Fibroblast of lung (primary cell): ENCODE measurements at regions not wholly inside any gene's neighbourhood (a gene's known extent, or its start where the extent isn't known, plus 50 kb on each side); places are given as distances from the start of the nearest gene placed in this dataset.

Experiments used
- EZH2 ChIP-seq: IDR thresholded peaks from 2 replicates; pipeline ENCODE4 v1.5.1; 2012; ENCODE audit warnings: low read length, control low read depth, mild to moderate bottlenecking; ENCODE audit errors: missing control alignments
- TF ChIP-seq, protein P1 (sequence below), 2 donors: IDR thresholded peaks in 1 of 2; conservative IDR thresholded peaks in 1 of 2; 1 replicate in 1 of 2; 2 replicates in 1 of 2; pipeline ENCODE4 v1.5.1; 2011 to 2012; ENCODE audit warnings: low read length in 2 of 2, control low read depth in 1 of 2, inconsistent platforms in 1 of 2, low read depth in 1 of 2, mild to moderate bottlenecking in 1 of 2

DNA sequence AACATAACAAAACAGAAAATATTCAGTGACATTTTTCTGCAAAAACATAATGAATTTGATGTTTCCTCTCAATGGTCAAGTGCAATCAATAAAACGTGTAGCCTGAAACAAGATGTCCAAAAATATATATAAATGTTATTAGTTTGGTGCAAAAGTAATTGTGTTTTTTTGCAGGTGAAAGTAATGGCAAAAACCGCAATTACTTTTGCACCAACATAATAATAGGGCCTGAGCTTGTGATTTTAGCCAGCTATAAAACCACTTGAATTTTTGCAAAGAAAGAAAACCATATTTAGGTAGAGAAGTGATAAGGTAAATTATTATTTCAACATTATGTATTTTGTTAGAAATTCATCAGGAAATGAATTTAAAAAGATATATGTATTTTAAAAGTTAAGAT lies 475.3 kb upstream of the AMOT start:
- TF ChIP-seq, protein P1, sequence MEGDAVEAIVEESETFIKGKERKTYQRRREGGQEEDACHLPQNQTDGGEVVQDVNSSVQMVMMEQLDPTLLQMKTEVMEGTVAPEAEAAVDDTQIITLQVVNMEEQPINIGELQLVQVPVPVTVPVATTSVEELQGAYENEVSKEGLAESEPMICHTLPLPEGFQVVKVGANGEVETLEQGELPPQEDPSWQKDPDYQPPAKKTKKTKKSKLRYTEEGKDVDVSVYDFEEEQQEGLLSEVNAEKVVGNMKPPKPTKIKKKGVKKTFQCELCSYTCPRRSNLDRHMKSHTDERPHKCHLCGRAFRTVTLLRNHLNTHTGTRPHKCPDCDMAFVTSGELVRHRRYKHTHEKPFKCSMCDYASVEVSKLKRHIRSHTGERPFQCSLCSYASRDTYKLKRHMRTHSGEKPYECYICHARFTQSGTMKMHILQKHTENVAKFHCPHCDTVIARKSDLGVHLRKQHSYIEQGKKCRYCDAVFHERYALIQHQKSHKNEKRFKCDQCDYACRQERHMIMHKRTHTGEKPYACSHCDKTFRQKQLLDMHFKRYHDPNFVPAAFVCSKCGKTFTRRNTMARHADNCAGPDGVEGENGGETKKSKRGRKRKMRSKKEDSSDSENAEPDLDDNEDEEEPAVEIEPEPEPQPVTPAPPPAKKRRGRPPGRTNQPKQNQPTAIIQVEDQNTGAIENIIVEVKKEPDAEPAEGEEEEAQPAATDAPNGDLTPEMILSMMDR (conservative IDR thresholded peaks at IDR 0.05 in 1 of 2, IDR thresholded peaks at IDR 0.05 in 1 of 2; ENCODE audit: low read depth in 1 of 2, low read length in 2 of 2), result no peak
- no peak for TF ChIP-seq EZH2
